Forelimb muscle (tissue), 1 donor: ENCODE measurements at regions not wholly inside any gene's neighbourhood (a gene's known extent, or its start where the extent isn't known, plus 50 kb on each side); places are given as distances from the start of the nearest gene placed in this dataset.
"Not testable (repeated sequence)": the region's sequence is repeated elsewhere in the genome, so short reads cannot be mapped to it uniquely, and the experiment has no call there.

Experiments
- DNase-seq: peaks from one replicate; pipeline ENCODE4 v3.0.0-alpha.2; 2013; ENCODE audit warnings: low read depth

- no peak for DNase-seq
These were observed 615.6 kb downstream of the ZNF608 start for GRCh38 chr5:124130816-124131215.

- DNase-seq = no peak
These were observed 616.9 kb downstream of the CSNK1G3 start for GRCh38 chr5:124128867-124129266.

GRCh38 chr5:124126504-124127217, 614.7 kb downstream of the CSNK1G3 start:
- DNase-seq = no peak

- DNase-seq = no peak
These were observed 612.8 kb downstream of the CSNK1G3 start for GRCh38 chr5:124124711-124125229.

- no peak for DNase-seq
These were observed 609.2 kb downstream of the CSNK1G3 start for GRCh38 chr5:124121198-124121597.

- no peak for DNase-seq
These were observed 602.9 kb downstream of the CSNK1G3 start for GRCh38 chr5:124114911-124115310.

- no peak for DNase-seq
These were observed 599.9 kb downstream of the CSNK1G3 start for GRCh38 chr5:124111886-124112285.

- no peak for DNase-seq
These were observed 599.0 kb downstream of the CSNK1G3 start for GRCh38 chr5:124110942-124111341.

GRCh38 chr5:124105326-124105725, 593.3 kb downstream of the CSNK1G3 start:
- DNase-seq = no peak

GRCh38 chr5:124104821-124105220, 592.8 kb downstream of the CSNK1G3 start:
- peak; percentile 41 for DNase-seq

- no peak for DNase-seq
These were observed 592.4 kb downstream of the CSNK1G3 start for GRCh38 chr5:124104344-124104743.

- DNase-seq = no peak
These were observed 591.7 kb downstream of the CSNK1G3 start for GRCh38 chr5:124103671-124104070.

- not testable (repeated sequence) for DNase-seq
These were observed 591.1 kb downstream of the CSNK1G3 start for GRCh38 chr5:124103056-124103455.

GRCh38 chr5:124102486-124102885, 590.5 kb downstream of the CSNK1G3 start:
- DNase-seq = no peak

- no peak for DNase-seq
These were observed 581.7 kb downstream of the CSNK1G3 start for GRCh38 chr5:124093658-124094057.

GRCh38 chr5:124090115-124090514, 578.1 kb downstream of the CSNK1G3 start:
- no peak for DNase-seq

GRCh38 chr5:124089578-124089977, 577.6 kb downstream of the CSNK1G3 start:
- no peak for DNase-seq

GRCh38 chr5:124088289-124089032, 576.5 kb downstream of the CSNK1G3 start:
- DNase-seq = no peak

- DNase-seq = no peak
These were observed 575.8 kb downstream of the CSNK1G3 start for GRCh38 chr5:124087752-124088151.

GRCh38 chr5:124080256-124080655, 568.3 kb downstream of the CSNK1G3 start:
- DNase-seq = no peak

- DNase-seq = no peak
These were observed 567.1 kb downstream of the CSNK1G3 start for GRCh38 chr5:124079062-124079461.

- no peak for DNase-seq
These were observed 562.5 kb downstream of the CSNK1G3 start for GRCh38 chr5:124074500-124074899.

GRCh38 chr5:124072570-124072969, 560.6 kb downstream of the CSNK1G3 start:
- DNase-seq = no peak
